ENCODE measurements at regions not wholly inside any gene's neighbourhood (a gene's known extent, or its start where the extent isn't known, plus 50 kb on each side); places are given as distances from the start of the nearest gene placed in this dataset.

GRCh38 chrX:10288373-10288975 lies 131.7 kb downstream of the CLCN4 start:
- no peak for DNase-seq

- no peak for DNase-seq
These were observed 139.8 kb downstream of the CLCN4 start for GRCh38 chrX:10296576-10296975.

DNA sequence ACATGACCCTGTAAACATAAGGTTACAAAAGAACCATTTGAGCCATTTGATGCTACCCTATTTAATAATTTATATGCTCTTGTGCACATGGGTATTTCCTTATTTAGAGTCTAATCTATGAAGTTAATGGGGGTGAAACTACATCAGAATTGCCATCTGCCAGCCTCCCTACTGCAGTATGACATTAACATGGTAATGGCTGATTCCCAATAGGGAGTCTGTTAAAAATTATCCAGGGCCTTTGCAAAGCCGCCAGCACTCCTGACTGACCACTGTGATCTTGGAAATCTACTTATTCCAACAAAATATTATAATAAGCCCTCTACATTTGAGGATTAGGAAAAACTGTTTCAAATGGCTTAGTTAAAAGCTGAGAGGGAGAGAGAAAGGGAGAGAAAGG lies 153.7 kb downstream of the CLCN4 start:
- DNase-seq = no peak

DNA sequence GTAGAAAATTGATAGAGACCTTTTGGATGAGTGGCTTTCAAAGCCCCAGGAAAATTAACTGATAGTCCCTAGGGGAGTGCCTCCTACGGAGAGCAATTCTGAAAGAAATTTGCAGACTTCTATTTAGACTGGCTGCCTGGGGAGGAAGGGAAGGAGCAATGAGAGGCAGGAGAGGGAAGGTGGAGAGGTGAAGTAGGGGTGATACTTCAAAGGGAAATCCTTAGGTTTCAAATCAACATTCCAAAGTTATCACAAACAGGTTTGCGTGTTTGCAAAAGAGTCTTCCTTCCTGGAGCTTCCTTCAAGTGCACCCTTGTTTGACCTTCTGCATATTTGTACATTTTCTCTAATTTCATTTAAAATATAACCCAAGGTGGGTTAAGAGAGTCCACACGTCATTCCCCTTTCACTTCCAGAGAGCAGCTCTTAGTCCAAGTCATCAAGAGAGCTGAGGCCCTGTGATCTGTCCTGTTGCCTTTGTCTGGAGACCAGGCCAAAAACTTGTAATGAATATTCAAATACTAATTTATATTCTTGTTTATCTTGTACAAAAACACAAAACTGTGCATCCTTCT lies 157.8 kb downstream of the CLCN4 start:
- no peak for DNase-seq

DNA sequence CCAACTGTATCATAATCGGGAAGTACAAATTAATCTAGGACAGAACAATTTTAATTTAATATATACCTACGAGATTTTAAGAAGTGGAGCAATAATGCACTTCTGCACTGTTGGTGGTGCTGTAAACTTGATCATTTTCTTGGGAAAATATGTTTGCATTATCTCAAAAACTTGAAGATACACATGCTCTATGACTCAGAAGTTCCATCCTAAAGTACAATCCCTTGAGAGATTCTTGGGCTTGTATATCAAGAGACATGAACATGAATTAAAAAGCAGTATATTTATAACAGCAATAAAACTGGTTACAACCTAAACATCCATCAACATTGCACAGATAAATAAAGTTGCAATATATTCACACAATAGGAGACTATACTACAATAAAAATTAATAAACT lies 168.8 kb downstream of the CLCN4 start:
- DNase-seq = no peak

GRCh38 chrX:10326578-10326977 lies 169.8 kb downstream of the CLCN4 start:
- DNase-seq = no peak

GRCh38 chrX:10327651-10328050 lies 170.9 kb downstream of the CLCN4 start:
- DNase-seq = no peak

- no peak for DNase-seq
These were observed 173.2 kb downstream of the CLCN4 start for GRCh38 chrX:10329984-10330383.

DNA sequence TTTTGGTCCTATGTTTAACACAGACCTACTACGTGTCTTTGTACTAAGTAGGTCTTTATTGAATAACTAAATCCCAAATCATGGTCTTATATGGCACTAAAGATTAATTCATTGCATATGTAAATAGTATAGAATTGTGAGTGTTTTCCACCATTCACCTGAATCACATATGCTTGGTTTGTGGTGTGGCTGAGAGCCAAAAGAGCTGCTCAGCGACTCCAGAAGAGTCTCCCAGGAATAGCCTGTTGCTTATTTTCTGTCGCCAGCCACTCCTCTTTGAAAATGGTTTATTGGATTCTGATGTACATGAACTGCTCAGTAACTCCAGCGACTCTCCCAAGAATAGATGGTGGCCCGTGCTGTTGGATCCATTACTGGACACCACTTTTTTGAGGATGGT lies 184.5 kb downstream of the CLCN4 start:
- peak; percentile 2 for DNase-seq

DNA sequence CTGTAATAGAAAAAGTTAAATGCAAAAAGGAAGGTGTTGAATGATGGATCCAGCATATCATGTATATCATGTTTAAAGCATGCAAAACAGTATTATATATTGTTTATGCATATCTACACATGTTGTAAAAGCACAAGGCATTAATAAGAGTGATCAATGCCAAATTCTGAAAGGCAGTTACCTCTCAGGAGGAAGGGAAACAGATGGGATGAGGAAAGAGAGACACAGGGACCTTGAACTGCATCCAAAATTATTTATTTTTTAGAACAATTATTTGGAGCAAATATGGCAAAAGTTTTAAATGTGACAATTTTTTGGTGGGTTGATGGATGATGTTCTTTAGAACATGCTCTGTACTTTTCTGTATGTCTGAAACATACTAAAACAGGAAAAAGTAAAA lies 193.4 kb downstream of the CLCN4 start:
- no peak for DNase-seq

GRCh38 chrX:10350981-10351380 lies 194.2 kb downstream of the CLCN4 start:
- no peak for DNase-seq

DNA sequence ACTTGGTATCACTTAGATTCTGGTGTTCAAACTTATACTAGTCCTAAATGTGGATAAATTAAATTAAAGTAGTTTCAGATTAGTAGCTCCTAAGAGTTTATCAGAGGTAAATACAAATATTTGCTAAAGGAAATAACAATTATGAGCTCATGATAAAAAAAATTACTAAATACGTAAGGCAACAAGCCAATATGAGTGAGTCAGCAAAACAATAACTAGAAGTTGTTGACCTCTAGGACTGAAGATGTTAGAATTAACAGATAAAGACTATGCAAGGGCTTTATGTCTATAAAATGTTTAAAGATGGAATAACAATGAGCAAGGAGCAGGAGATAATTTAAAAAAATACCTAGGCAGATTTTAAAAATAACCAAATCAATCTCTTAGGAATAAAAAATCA lies 195.8 kb downstream of the CLCN4 start:
- no peak for DNase-seq

GRCh38 chrX:10356979-10357378 lies 200.2 kb downstream of the CLCN4 start:
- DNase-seq = no peak

DNA sequence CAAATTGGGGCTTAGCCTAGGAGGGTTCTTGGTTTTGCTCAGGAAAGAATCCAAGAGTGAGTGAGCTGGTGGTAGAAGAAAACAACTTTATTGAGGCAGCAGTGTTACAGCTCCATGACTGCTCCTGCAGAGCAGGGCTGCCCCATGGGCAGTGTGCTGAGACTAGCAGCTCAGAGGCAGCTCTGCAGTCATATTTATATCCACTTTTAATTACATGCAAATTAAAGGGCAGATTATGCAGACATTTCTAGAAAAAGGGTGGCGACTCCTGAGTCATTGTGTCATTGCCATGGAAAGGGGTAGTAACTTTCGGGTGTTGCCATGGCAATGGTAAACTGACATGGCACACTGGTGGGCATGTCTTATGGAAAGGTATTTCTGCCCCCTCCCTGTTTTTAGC lies 202.2 kb downstream of the CLCN4 start:
- DNase-seq = no peak

DNA sequence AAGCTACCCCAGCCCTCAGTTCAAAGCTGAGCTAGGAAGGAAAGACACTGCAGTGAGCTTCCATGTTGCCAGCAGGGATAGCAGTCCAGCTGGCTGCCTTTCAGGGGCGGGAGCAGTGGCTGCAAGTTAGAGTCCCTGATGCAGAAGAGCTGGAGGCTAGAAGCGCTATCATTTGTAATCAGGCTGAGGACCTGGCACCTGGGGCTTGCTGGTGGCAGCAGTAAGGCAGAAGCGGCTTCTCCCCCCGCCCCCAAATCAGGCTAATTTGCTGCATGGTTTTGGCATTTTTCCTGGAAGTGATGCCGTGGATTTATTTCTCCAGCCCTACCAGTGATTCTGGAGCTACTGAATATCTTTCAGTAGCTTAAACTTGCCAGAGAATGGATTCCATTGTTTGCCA lies 203.3 kb downstream of the CLCN4 start:
- no peak for DNase-seq

DNA sequence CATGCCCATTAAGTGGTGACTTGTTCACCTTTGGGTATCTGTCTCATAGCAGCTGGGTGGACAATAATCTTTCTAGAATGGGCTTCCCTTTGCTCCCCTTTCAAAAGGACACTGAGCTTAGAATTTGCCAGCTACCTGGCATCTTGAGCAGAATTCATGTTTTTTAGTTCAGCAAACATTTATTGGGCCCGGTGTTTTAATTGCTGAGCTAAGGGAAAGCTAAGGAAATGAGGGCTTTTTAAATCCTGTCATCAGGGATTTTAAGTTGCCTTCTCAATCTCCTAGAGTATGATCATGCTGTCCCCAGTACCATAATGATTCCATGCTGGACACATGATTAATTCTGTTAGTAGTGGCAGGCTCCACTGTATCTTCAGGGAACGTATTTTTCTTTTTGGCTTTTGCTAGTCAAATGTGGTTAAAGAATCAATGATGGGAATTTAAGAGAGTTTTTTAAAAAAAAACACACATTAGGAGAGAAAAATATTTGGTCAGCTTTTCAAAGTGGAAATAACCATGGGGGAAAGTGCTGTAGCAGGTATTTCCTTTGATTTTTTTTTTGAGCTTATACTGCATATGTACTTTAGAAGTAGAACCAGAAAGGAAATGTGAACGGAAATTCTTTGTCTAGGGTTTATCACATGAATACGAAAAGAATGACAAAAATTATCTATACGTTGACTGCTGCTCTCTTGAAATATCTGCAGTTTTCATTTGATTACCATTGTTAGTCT lies 208.9 kb downstream of the CLCN4 start:
- DNase-seq = no peak

DNA sequence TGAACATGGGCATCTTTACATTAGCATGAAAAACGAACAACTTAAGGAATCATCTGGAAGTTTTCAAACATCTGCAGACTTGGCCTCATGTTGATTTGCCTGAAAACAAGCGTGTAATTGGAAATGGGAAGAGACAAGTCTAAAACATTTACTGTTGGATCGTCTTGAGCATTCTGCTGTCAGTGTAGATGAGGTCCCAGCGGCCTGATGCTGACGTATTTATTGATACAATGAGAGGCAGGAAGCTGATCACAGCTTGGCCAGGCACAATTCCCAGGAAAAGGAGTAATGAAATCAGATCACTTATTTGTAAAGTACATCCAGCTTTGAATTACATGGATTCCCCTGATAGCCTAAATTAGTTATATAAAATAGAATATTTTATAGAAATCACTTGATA lies 210.6 kb downstream of the CLCN4 start:
- DNase-seq = no peak

DNA sequence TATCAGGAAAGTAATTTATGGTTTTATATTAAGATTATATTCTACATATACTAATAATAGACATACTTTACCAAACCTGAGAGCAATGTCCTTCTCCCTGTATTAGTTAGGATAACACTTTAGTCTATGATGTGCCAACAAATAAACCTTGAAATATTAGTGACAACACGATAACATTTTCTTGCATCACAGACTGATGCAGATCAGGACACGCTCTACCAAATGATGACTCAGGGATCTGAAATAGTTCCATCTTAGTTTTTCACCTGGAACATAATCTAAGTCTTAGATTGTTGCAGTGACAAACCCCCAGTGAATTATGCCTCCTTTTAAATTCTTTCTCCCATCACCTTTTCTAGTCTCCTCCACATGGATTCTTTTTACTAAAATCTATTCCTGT lies 214.2 kb downstream of the CLCN4 start:
- no peak for DNase-seq

DNA sequence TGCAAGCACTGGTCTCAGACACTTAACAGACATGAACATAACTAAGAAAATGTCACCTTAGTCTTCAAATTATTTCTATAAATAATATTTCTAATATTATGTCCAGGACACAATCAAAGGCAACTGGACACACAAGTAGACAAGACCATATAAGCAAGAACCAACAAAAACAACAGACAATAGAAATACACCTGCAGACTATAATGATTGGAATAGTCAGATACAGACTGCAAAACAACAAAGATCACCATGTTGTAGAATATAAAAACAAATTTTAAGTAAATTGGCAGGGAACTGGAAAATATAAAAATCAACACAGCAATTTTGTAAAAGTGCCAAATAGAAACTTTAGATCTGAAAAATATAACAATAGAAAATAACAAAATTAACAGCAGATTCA lies 220.7 kb downstream of the CLCN4 start:
- DNase-seq = no peak

GRCh38 chrX:10379878-10380277 lies 223.1 kb downstream of the CLCN4 start:
- DNase-seq = no peak

DNA sequence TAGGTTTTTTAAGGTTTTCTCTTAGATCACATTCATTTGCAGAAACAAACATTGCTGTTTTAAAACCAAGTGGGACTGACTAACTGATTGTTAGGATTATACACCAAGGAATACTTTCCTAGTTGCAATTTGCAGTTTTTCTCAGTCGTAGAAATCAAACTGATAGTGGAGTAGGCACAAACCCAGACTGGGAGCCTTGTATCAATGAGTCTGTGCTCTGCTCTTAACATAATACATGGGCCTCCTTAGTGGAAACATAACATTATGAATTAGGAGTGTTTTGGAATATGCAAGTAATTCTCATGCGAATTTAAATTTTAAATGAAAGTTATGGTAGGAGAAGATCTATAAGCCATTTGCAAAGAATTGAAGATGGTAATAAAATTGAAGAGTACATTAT lies 223.5 kb downstream of the CLCN4 start:
- DNase-seq = no peak

GRCh38 chrX:10381193-10381592 lies 224.4 kb downstream of the CLCN4 start:
- DNase-seq = no peak

DNA sequence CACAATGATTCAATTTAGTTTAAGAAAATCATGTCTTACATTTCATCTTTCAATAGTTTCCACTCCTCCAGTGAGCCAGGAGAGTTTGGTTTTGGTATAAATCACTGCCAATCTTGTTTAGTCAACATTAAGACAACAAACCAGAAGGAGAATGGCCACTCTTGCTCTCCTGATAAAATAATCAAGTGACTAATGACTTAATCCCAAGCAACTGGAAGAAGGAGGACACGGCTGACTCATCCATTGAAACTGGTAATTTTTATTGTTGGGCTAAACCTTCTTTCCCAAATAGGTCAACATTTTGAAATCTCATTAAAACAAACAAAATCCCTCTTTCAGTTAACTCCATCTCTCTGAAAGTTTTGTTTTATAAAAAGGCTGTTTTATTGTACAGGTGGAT lies 230.2 kb downstream of the CLCN4 start:
- DNase-seq = no peak

GRCh38 chrX:10390187-10390586 lies 230.2 kb downstream of the MID1 start:
- DNase-seq = no peak

DNA sequence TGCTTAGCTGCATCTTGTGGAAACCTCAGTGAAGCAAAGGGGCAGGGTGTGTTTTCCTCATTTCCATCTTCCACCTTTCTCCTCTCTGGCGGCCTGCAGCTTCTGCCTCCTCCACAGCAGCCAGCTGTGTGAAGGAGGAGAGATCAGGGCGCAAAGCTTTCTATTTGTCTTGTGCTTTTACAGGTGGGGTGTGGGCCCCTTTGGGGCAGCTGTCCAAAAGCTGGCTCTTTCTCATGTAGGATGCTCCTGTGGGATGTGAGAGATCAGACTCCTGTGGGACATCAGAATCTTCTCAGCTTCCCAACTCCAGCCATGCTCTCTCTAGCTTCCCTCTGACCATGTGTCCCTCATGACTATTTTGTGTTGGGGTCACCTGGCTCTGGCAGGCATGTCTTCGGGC lies 227.1 kb downstream of the MID1 start:
- DNase-seq = no peak
